NCI-H446 (cell line): ENCODE measurements at regions not wholly inside any gene's neighbourhood (a gene's known extent, or its start where the extent isn't known, plus 50 kb on each side); places are given as distances from the start of the nearest gene placed in this dataset.

Source experiments
- DNase-seq, 2 experiments: peaks; one replicate each; lab custom pipeline; 2025; lab: John Stamatoyannopoulos, UW

DNA sequence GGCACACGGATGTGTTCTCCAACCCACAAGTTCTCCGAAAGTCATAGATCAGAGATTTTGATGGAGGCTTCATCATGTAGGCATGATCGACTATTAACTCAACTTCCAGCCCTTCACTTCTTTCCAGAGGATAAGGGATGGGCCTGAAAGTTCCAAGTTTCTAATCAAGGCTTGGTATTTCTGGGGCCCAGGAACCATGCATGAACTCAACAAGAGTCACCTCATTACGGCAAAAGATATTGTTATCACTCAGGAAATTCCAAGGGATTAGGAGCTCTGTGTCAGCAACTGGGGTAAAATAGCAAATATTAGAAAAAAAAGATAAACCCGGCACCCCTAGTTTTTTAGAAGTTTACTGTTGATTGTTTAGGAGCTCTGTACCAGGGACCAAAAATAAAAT lies 240.1 kb upstream of the PPP1R2C start:
- DNase-seq: no peak

DNA sequence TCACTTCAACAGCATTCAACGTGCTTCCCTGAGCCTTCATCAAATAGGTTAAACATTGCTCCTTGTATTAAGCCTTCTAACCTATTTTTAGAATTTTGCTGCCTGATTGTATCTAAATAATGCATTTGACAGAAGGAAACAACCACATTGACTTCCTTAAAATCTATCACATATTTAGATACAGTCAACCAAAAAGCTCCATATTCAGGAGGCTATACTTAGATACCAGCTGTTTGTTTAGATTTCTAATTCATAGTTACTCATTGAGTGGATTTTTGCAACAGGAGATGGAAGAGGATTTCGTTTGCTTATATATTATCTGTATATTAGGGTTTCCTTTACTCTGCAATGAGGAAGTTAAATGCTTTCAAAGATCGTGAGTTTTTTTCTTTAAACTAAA lies 241.1 kb upstream of the PPP1R2C start:
- DNase-seq: no peak

DNA sequence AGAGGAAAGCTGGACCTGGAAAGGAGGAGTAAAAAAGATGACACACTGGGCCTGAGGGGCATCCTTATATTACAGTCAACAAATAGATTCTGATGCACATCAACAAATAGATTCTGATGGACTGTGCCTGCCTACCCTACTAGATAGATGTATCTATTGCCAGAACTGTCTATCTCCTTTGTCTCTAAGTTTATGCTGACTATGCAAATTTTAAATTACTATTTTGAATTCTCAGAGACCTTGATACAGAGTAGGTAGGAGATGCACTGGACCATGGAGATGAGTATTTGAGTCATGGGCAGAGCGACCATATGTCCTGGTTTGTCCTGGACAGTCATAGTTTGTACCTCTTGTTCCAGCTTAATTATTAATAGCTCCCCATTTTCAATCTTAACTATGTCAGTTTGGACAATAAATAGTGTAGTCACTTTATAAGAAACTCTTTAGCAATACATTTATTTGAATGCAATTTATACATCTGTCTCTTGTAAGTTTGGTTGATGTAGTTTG lies 247.9 kb upstream of the PPP1R2C start:
- DNase-seq: no peak

DNA sequence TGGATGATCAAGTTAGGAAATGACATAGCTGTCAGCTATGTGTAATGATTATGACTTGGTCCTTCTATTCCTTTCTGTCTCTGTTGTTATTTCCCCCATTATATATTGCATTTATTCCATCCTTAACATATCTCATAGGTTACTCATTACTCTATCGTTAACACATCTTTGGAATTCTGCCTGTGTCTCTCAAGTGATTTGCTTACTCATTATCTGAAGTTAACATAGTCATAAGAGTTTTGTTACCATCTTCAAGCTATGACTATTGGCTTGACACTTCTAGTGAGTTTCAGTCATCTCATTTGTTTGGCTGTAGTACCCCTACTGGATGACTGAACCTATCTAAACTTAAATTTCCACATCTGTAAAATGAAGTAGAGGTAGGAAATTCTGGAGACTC lies 286.1 kb upstream of the PPP1R2C start:
- DNase-seq: no peak

DNA sequence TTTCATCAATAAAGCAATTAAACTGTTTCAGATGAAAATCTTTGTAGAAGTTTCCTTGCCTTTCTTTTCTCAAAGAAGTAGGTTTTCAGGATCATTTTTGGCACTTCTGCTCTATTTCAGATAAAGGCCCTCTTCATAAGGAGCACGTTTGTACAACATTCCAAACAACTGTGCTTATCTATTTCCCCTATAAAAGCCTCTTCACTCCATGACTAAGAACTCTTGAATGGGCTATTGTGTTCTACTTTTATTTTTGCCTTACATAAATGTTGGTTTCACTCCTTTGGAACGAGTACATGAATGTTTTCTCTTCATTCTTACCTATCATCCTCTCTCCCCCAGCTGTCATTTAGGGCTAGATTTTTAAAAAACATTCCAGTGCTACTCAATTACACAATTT lies 288.0 kb upstream of the PPP1R2C start:
- no peak for DNase-seq

GRCh38 chrX:43068639-43069038 lies 290.7 kb upstream of the PPP1R2C start:
- DNase-seq: no peak

DNA sequence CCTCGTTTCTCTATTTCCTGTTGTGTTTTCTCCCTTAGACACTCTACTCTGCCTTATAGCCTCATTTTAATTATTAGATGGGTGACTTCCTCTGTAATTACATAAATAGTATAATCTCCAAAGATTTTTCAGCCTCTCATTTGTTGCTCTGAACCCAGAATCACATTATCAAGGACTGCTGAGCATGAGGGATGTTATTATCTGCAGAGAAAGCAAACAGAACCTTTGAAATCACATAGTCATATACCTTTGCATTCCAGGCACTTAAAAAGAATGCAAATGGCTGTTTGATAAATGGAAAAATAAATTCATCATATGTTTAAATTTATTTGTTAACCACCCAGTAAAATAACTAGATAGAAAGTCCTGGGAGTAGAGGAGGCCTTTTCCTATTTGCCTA lies 305.1 kb upstream of the PPP1R2C start:
- no peak for DNase-seq

GRCh38 chrX:43087830-43088229 lies 309.9 kb upstream of the PPP1R2C start:
- DNase-seq: no peak

DNA sequence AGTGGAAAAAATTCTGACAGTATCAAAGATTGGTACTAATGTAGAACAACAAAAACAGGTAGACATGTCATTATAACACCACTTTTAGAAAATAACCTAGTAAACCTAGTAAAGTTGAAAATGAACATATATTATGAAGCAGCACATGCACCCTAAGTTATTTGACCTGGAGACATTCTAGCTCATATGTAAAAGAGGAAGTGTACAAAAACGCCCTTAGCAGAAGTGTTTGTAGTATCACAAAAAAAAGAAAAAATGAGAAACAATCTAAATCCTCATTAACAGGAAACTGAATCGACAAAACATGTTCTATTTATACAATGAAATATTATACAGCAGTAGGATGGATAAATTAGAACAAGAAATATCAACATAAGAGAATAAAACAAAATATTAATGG lies 318.9 kb upstream of the PPP1R2C start:
- DNase-seq: no peak

DNA sequence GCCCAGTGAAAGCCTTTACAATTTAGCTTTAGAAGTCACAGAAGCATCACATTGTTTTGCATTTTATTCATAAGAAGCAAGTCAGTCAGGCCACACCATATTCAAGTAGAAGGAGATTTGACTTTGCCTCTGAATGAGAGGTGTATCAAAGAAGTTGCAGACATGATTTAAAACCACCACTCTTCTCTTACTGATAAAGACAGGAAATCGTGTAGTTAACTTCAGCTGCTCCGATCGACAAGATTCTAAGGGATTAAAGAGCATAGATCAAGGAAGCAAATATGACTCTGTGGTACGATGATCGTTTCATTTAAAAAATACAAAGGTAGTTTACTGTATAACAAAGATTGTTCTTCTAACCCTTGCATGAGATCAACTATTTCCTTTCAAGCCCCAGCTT lies 328.0 kb upstream of the PPP1R2C start:
- no peak for DNase-seq

DNA sequence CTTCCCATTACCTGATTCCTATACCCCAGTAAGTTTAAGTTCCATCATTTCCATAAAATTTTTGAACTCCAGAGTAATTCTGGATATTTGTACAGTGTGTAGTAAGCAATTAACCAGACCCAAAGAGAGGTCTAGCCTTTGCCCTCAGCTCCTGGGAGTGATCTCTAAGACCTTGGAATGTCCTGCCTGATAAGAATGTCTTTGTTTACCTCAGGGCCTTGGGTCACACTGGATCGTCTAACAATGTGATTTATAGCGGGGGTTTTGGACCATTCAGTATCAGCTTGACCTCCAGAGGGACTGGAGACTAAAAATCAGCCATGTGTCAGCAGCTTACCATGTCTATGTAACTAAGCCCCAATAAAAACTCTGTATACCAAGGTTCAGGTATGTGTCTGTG lies 330.9 kb upstream of the PPP1R2C start:
- no peak for DNase-seq

GRCh38 chrX:43121637-43122036 lies 343.7 kb upstream of the PPP1R2C start:
- no peak for DNase-seq

DNA sequence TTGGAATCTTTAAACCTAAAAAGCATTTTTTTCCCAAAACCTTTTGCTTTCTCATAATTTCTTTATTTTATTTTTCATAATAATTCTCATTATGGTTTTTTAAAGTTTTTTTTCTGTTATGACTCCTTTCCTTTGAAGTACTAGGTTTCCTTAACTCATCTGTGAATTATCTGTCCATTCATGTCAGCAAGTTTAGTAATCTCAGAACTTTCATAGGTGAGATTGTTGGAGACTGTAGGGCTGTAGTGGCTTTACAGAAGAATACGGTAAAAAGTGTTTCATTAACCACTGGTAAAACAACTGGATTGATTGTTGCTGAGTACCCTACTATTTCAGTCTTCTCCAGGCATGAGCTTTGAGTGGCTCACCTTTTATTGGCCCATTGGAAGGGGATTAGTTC lies 361.7 kb upstream of the PPP1R2C start:
- DNase-seq: no peak

GRCh38 chrX:43140582-43140981 lies 362.6 kb upstream of the PPP1R2C start:
- DNase-seq: no peak

DNA sequence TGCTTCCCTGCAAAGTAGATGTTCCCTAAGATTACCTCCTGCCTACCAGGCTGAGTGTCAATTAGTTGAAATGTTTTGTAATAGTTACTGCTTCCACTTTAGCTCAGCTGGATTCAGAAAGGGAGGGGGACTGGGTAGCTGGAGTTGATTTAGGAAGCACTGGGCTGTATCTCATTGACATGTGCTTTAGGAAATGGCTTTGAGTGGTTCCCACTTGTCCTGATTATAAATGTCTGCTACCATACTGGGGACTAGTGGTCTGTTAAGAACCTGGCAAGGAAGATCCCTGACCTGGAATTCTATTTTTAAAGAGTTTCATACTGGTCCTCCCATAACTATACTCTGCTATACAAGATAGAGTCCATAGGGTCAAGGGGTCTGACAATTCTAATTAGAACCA lies 363.9 kb upstream of the PPP1R2C start:
- no peak for DNase-seq

- no peak for DNase-seq
Observed at GRCh38 chrX:43148305-43148704, 370.3 kb upstream of the PPP1R2C start.

DNA sequence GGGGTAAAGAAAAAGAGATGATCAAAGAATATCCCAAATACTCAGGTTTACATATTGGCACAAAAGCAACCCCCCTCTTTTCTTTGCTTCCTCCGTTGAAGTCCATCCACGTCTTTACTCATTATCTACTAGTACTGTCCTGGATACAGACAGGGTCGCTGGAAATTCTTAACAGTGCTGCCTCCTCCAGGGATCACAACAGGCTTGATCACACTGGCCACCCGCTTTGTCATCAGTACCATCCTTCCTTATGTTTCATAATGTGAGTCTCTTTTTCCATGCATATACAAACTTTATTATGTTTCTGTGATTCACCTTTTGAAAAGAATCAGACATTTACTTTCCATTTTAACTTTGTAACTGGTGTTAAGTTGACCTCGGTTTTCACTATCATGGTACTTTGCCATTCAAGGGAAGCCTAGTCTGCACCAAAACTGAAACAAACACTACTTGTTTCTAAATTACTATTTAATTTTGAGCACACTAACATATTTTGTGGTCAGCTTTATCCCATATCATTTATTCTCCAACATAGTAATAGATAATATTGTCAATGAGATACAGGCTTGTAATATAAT lies 387.5 kb upstream of the PPP1R2C start:
- no peak for DNase-seq

GRCh38 chrX:43166874-43167273 lies 388.9 kb upstream of the PPP1R2C start:
- no peak for DNase-seq

DNA sequence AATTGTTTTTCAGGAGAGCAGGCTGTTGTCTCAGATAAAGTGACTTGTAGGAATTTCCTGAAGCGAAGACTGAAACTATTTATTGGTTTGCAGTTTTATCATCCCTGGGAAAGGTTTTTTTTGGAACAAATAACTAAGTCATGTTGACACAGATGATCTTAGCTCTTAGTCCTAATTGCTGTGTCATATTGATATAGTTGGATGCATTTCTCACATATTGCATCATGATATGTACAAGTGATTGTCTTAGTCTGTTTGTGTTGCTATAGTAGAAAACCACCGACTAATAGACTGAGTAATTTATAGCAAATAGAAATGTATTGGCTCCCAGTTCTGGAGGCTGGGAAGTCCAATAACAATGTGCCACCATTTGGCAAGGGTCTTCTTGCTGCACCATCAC lies 397.5 kb upstream of the PPP1R2C start:
- no peak for DNase-seq

GRCh38 chrX:43176686-43177085 lies 398.7 kb upstream of the PPP1R2C start:
- DNase-seq: no peak

- no peak for DNase-seq
Observed at GRCh38 chrX:43188296-43188695, 410.3 kb upstream of the PPP1R2C start.

- no peak for DNase-seq
Observed at GRCh38 chrX:43211570-43211969, 433.6 kb upstream of the PPP1R2C start.

GRCh38 chrX:43218198-43218597 lies 437.9 kb upstream of the MAOA start:
- DNase-seq: no peak

DNA sequence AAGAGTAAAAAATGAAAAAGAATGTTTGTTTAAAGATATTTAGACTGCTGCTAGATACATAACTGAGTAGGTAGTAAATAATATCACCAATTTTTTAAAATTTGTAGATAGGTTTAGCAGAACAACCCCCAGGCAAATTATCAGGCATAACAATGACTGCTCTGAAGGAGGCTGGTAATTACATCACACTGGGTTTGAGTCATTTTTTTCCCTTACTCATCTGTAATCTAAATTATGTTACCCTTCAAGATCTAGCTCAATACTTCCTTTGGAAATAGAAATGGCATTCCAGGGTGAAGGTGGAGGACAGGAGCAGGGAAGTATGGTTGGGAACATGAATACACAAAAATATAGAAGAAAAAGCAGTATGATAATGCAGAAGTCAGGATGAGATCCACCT lies 431.6 kb upstream of the MAOA start:
- no peak for DNase-seq
